GM10266 (cell line): ENCODE measurements at regions not wholly inside any gene's neighbourhood (a gene's known extent, or its start where the extent isn't known, plus 50 kb on each side); places are given as distances from the start of the nearest gene placed in this dataset.

Experiments used
- DNase-seq: peaks from one replicate; pipeline ENCODE4 v3.0.0; 2012; ENCODE audit errors: extremely low spot score
- CTCF ChIP-seq: IDR thresholded peaks from 2 replicates; pipeline ENCODE4 v1.5.1; 2012; ENCODE audit warnings: mild to moderate bottlenecking, low read depth; ENCODE audit not compliant: control insufficient read depth, insufficient read depth; ENCODE audit errors: missing control alignments

GRCh38 chr11:115761348-115761747 is 257.1 kb upstream of the CADM1 start:
- no peak for TF ChIP-seq CTCF
- DNase-seq, result no peak

- DNase-seq, result no peak
Measured at GRCh38 chr11:115760461-115761320, 256.5 kb upstream of the CADM1 start.

GRCh38 chr11:115759622-115760460 is 255.6 kb upstream of the CADM1 start:
- DNase-seq, result no peak
- TF ChIP-seq CTCF, result no peak

More at GRCh38 chr11:115760461-115761320, 256.5 kb upstream of the CADM1 start:
- no peak for TF ChIP-seq CTCF

GRCh38 chr11:115758011-115758410 is 253.8 kb upstream of the CADM1 start:
- no peak for DNase-seq
- no peak for TF ChIP-seq CTCF

- DNase-seq, result no peak
- TF ChIP-seq CTCF, result no peak
Measured at GRCh38 chr11:115751243-115752015, 247.2 kb upstream of the CADM1 start.

- DNase-seq, result no peak
- TF ChIP-seq CTCF, result no peak
Measured at GRCh38 chr11:115745610-115746512, 241.6 kb upstream of the CADM1 start.
